Duodenal mucosa (tissue), 2 donors: ENCODE measurements at regions not wholly inside any gene's neighbourhood (a gene's known extent, or its start where the extent isn't known, plus 50 kb on each side); places are given as distances from the start of the nearest gene placed in this dataset.

Source experiments
- H3K27ac ChIP-seq: one replicate; pipeline ENCODE4 v1.7.0; 2013; ENCODE audit warnings: low read depth, low read length
- H3K27me3 ChIP-seq, 2 donors: one replicate each; pipeline ENCODE4 v1.7.0; 2013; ENCODE audit warnings: low read length in 2 of 2, control low read depth in 1 of 2; ENCODE audit not compliant: insufficient read depth in 2 of 2, control insufficient read depth in 1 of 2
- H3K36me3 ChIP-seq, 2 donors: one replicate each; pipeline ENCODE4 v1.7.0; 2013; ENCODE audit warnings: low read length in 2 of 2, control low read depth in 1 of 2; ENCODE audit not compliant: insufficient read depth in 2 of 2, control insufficient read depth in 1 of 2
- H3K4me1 ChIP-seq, 2 donors: one replicate each; pipeline ENCODE4 v1.7.0; 2013; ENCODE audit warnings: low read length in 2 of 2, control low read depth in 1 of 2; ENCODE audit not compliant: insufficient read depth in 2 of 2, control insufficient read depth in 1 of 2
- H3K4me3 ChIP-seq, 2 donors: one replicate each; pipeline ENCODE4 v1.7.0; 2013; ENCODE audit warnings: low read length in 2 of 2, low read depth in 1 of 2
- H3K9ac ChIP-seq, 2 donors: one replicate each; pipeline ENCODE4 v1.7.0; 2013; ENCODE audit warnings: low read length in 2 of 2, low read depth in 1 of 2
- H3K9me3 ChIP-seq, 2 donors: one replicate each; pipeline ENCODE4 v1.7.0; 2013; ENCODE audit warnings: low read length in 2 of 2, control low read depth in 1 of 2; ENCODE audit not compliant: control insufficient read depth in 1 of 2

DNA sequence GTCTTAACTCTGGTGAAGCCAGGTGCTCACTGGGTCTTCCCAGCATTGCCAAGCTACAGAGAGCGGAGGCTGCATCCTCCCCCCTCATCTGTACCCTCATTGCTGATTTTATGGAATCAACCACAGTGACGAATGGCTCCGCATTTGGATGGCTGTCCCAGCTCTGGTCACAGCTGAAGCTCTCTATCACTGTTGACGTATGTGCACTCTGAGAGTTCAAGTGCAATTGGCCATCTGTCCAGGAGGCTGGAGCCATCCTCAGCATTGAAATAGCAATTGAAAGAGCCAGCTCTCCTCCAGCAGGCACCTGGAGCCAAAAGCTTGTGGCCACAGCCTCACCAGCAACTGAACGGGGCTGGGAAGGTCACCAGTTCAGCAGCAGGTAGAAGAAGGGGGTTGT lies 494.1 kb downstream of the TMEM114 start:
- H3K4me1 ChIP-seq = no peaks in the 10 kb centered on the region
- no peak overlapping the region for H3K4me3 ChIP-seq
- no peaks in the 10 kb centered on the region for H3K9me3 ChIP-seq
- H3K9ac ChIP-seq = no peak overlapping the region
- no peaks in the 10 kb centered on the region for H3K36me3 ChIP-seq
- H3K27me3 ChIP-seq = no peaks in the 10 kb centered on the region
- H3K27ac ChIP-seq = no peak overlapping the region

DNA sequence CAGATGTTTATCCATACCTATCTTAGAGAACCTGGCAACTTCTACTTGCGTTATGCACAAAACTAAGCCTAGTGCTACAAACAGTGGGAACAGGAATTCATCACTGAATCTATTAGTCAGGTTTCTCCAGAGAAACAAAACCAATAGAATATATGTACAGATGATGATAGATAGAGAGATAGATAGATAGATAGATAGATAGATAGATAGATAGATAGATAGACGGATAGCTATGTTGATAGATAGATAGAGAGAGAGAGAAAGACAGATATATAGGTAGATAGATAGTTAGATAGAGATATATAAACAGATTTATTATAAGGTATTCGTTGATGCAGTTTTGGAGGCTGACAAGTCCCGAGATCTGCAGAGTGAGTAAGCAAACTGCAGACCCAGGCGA lies 495.6 kb downstream of the TMEM114 start:
- no peak overlapping the region for H3K27ac ChIP-seq
- H3K27me3 ChIP-seq = no peaks in the 10 kb centered on the region
- no peak overlapping the region for H3K4me3 ChIP-seq
- H3K9me3 ChIP-seq = no peaks in the 10 kb centered on the region
- no peak overlapping the region for H3K9ac ChIP-seq
- H3K4me1 ChIP-seq = no peaks in the 10 kb centered on the region
- H3K36me3 ChIP-seq = no peaks in the 10 kb centered on the region

DNA sequence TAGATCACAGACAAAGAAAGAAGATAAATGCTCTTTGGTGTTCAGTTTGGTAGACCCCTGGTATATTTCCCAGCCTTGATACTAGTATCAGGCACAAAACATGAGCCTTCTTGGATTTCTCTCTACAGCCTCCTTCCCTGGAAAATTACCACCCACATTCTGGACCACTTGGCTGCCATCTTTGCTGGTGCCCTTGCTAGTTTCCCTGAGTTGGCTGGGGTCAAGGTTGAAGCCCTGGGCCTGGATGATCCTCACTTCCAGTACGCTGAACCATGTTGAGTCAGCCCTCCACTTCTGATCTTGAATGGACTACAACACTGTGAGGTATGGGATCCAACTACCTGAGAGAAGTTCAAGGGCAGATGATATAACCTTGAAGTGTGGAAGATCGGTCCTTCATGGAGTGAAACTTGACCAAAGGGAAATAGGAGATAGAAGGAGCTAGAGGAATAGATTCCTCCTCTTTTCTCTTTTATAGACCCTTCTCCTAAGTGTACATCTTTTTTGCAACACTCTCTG lies 501.4 kb downstream of the TMEM114 start:
- H3K36me3 ChIP-seq = no peaks in the 10 kb centered on the region
- no peak overlapping the region for H3K9ac ChIP-seq
- H3K27me3 ChIP-seq = no peaks in the 10 kb centered on the region
- no peaks in the 10 kb centered on the region for H3K9me3 ChIP-seq
- H3K4me1 ChIP-seq = no peaks in the 10 kb centered on the region
- H3K27ac ChIP-seq = no peak overlapping the region
- H3K4me3 ChIP-seq = no peak overlapping the region

DNA sequence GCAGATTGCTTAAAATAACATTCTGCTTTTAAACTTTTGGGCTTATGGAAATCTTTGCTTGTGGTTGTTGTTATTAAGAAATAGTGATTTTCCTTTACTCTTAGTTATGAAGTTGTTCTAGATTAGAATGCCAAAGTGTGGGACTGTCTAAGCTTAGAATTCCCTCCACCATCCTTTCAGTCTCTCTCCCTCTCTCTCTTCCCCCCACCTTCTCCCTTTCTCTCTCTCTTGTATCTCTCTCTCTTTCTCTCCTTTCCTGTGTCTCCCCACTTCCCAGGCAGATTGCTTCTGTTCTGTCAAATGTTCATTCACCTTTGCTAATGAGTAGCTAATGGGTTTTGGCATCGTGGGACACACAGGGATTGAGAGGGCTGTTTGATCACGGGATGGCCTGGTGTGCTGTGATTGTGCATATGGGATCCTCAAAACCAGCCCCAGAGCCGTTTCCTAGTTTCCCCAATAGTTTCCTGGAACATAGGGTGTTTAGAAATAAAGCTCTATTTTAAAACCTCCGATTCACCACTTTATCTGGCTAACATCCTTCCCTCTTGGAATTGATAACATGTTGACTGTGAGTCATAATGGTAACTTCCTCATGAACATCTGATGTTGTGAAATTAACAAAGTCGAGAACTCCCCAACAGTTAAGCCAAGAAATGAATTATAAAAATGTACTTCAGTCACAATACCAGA lies 502.6 kb downstream of the TMEM114 start:
- H3K9ac ChIP-seq = no peak overlapping the region
- no peaks in the 10 kb centered on the region for H3K27me3 ChIP-seq
- H3K4me1 ChIP-seq = no peaks in the 10 kb centered on the region
- H3K4me3 ChIP-seq = no peak overlapping the region
- no peaks in the 10 kb centered on the region for H3K9me3 ChIP-seq
- no peaks in the 10 kb centered on the region for H3K36me3 ChIP-seq
- no peak overlapping the region for H3K27ac ChIP-seq

DNA sequence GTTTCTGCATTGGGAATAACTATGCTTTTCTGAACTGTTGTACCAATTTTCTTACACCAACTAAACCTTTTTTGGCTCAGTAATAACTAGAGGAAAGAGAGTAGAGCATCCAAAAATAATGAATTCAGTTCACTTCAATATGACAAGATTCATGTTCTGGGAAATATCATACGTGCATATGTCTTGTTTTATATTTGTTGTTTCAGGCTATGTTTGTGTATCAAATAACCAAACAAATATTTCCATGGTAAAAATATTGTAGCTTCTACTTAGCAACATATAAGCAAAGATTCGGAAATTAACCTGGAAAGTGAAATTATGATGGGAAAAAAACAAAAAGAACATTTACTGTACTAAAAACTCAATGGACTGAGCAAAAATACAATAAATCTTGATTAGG lies 503.2 kb downstream of the TMEM114 start:
- Histone ChIP-seq H3K4me3 (no peak overlapping the region), H3K36me3 (no peaks in the 10 kb centered on the region), H3K9me3 (no peaks in the 10 kb centered on the region), H3K4me1 (no peaks in the 10 kb centered on the region), H3K27me3 (no peaks in the 10 kb centered on the region), H3K27ac (no peak overlapping the region), H3K9ac (no peak overlapping the region)

DNA sequence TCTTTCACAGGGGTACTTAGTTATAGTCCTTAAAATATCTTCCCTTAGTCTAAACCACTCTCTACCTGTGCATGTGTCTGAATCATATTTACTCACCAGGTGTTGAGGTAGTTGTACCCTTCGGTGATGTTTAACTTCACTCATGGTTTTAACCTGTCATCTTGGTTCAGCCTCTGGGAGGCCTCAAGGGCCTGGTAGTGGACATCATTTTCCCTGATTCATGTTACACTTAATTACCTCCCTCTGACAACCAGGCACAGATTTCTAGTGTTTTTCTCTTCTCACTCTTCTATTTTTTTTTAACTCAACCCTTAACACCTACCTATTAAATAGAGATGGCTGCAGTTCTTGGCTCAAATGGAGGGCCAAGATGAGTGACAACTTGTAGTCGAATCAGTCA lies 505.4 kb downstream of the TMEM114 start:
- no peaks in the 10 kb centered on the region for H3K36me3 ChIP-seq
- no peaks in the 10 kb centered on the region for H3K9me3 ChIP-seq
- no peaks in the 10 kb centered on the region for H3K27me3 ChIP-seq
- no peak overlapping the region for H3K4me3 ChIP-seq
- H3K4me1 ChIP-seq = no peaks in the 10 kb centered on the region
- H3K9ac ChIP-seq = no peak overlapping the region
- no peak overlapping the region for H3K27ac ChIP-seq

DNA sequence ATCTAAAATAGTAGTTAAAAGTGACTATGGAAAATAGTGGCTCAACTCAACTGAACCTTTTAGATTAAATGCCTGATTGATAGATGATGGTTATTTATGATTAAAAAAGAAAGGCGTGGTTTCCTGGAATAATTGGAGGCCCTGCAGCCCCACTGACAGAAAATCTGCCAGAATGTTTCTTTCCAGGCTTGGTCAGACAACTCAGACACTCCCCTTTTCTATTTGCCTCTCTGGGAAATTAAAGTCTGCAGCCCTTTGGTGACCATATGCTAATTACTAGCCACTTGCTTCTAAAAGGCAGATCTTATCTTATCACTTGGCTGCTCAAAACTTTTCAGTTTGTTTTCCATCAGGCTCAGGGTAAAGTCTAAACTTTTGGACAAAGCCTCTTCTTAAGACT lies 506.0 kb downstream of the TMEM114 start:
- Histone ChIP-seq H3K27ac (no peak overlapping the region), H3K9me3 (no peaks in the 10 kb centered on the region), H3K4me1 (no peaks in the 10 kb centered on the region), H3K27me3 (no peaks in the 10 kb centered on the region), H3K36me3 (no peaks in the 10 kb centered on the region), H3K4me3 (no peak overlapping the region), H3K9ac (no peak overlapping the region)

DNA sequence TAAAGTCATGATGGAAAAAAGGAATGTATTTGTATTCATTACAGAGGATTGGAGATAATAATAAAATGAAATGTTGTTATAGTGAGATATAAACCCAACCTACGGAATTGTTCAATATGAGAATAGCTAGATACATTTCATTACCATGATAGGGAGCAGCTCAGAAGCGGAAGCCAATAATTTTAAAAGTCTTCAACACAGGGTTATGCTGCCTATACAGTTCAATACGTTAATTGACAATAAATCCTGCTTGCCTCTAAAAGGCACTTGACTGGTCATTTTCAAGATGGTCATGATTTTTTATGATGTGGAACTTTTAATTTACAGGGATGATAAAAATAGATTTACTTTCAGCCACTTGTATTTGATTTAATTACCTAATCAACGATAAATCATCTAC lies 506.8 kb downstream of the TMEM114 start:
- no peak overlapping the region for H3K4me3 ChIP-seq
- H3K9ac ChIP-seq = no peak overlapping the region
- H3K36me3 ChIP-seq = no peaks in the 10 kb centered on the region
- no peak overlapping the region for H3K27ac ChIP-seq
- H3K9me3 ChIP-seq = no peaks in the 10 kb centered on the region
- no peaks in the 10 kb centered on the region for H3K27me3 ChIP-seq
- no peaks in the 10 kb centered on the region for H3K4me1 ChIP-seq

DNA sequence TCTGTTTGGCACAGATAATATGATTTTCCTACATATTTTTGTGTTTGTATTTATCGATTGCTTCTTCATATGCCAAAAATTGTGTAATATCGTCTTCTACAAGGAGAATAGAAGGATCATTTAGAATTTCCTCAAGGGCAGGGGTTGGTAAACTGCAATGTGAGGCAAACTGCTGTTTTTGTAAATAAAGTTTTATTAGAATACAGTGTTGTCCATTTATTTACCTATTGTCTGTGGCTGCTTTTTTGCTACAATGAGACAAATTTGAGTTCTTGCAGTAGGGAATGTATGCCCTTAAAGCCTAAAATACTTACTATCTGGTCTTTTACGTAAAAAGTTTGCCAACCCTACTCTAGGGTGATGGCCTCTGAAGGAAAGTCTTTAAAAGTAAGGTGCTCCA lies 509.5 kb downstream of the TMEM114 start:
- no peak overlapping the region for H3K27ac ChIP-seq
- H3K36me3 ChIP-seq = no peaks in the 10 kb centered on the region
- H3K27me3 ChIP-seq = no peaks in the 10 kb centered on the region
- no peaks in the 10 kb centered on the region for H3K4me1 ChIP-seq
- no peaks in the 10 kb centered on the region for H3K9me3 ChIP-seq
- H3K9ac ChIP-seq = no peak overlapping the region
- no peak overlapping the region for H3K4me3 ChIP-seq

DNA sequence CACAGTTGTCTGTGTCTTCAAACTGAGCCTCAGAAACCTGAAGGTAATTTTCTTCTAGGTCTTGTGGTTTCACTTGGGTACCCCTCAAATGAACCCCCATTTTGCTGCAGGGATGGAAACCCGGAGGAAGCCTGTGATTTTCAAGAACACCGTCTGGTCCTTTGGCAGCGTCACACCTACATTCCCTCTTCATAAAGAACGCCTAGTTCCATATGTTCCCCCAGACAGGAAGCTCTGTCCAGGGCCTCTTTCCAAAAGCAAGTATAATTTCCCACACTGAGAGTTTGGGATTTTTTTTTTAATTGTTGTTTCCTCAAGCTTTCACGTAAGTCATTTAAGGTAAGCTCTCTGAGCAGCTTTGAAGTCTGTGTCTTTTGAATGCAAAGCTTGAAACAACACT lies 515.0 kb downstream of the TMEM114 start:
- Histone ChIP-seq H3K9ac (no peak overlapping the region), H3K4me1 (no peaks in the 10 kb centered on the region), H3K9me3 (no peaks in the 10 kb centered on the region), H3K36me3 (no peaks in the 10 kb centered on the region), H3K27ac (no peak overlapping the region), H3K27me3 (no peaks in the 10 kb centered on the region), H3K4me3 (no peak overlapping the region)
